ENCODE measurements at regions not wholly inside any gene's neighbourhood (a gene's known extent, or its start where the extent isn't known, plus 50 kb on each side); places are given as distances from the start of the nearest gene placed in this dataset.

DNA sequence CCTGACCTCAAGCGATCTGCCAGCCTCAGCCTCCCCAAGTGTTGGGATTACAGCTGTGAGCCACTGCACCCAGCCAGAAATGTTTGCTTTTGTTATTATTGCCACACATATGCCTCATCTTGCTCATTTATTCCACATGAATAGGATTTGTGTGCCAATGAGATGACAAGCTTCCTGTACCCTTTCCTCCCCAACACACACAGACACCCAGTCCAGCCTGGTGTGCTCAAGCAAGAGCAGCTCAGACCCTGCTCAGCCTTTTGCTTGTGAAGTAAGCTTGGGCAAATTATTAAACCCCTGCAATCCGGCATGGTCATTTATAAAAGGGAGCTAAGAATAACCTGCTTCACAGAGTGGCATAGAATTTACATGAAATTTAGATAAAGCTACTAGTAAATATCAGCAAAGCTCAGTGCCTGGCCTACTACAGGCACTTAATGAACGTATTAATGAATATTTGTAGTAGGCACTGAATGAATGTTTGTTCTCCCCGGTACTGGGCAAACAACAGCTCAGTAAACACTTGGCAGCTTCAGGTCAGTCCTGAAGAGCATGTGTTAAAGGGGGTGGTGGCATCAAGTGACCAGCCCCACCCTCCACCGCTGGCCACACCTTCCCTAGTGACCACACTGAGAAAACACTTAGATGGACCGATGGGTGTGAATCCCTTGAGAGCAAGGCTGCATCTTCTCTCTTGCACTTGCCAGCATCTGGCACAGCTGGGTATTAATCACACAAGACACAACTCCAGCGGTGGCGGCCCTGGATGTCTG is 280.2 kb downstream of the SRBD1 start:
- TF ChIP-seq, protein P1, sequence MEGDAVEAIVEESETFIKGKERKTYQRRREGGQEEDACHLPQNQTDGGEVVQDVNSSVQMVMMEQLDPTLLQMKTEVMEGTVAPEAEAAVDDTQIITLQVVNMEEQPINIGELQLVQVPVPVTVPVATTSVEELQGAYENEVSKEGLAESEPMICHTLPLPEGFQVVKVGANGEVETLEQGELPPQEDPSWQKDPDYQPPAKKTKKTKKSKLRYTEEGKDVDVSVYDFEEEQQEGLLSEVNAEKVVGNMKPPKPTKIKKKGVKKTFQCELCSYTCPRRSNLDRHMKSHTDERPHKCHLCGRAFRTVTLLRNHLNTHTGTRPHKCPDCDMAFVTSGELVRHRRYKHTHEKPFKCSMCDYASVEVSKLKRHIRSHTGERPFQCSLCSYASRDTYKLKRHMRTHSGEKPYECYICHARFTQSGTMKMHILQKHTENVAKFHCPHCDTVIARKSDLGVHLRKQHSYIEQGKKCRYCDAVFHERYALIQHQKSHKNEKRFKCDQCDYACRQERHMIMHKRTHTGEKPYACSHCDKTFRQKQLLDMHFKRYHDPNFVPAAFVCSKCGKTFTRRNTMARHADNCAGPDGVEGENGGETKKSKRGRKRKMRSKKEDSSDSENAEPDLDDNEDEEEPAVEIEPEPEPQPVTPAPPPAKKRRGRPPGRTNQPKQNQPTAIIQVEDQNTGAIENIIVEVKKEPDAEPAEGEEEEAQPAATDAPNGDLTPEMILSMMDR (IDR thresholded peaks at IDR 0.05; ENCODE audit: partially characterized antibody, unreplicated experiment) = no peak
- H3K9me3 Mint-ChIP-seq (ENCODE audit: unreplicated experiment) = peaks cover 3% of the 10 kb centered on the region
- no peak for DNase-seq
- H3K36me3 Mint-ChIP-seq (ENCODE audit: unreplicated experiment) = peaks cover 5% of the 10 kb centered on the region
- H3K4me1 Mint-ChIP-seq (ENCODE audit: low read depth, unreplicated experiment) = peaks cover 14% of the 10 kb centered on the region
- H3K27me3 Mint-ChIP-seq (ENCODE audit: unreplicated experiment) = peaks cover 7% of the 10 kb centered on the region
- H3K4me3 Mint-ChIP-seq (ENCODE audit: unreplicated experiment) = no peak overlapping the region
- no peak overlapping the region for H3K27ac Mint-ChIP-seq (ENCODE audit: unreplicated experiment)

DNA sequence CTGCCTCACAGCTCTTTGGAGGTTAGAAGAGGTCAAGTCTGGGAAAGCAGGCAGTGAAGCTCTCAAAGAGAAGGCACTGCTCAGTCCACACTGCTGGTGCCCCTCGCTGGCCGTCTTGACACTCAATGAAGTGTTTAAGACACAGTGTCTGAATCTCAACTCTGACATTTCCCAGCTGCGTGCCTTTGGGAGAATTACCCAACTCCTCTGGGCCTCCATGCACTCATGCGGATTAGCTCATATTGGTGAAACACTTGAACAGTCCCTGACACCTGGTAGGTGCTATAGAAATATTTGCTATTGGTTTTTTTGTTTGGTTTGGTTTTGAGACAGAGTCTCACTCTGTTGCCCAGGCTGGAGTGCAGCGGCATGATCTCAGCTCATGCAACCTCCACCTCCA is 281.0 kb downstream of the SRBD1 start:
- Mint-ChIP-seq H3K36me3 (ENCODE audit: unreplicated experiment) (peaks cover 5% of the 10 kb centered on the region), H3K9me3 (ENCODE audit: unreplicated experiment) (peaks cover 3% of the 10 kb centered on the region), H3K27ac (ENCODE audit: unreplicated experiment) (no peak overlapping the region), H3K4me1 (ENCODE audit: low read depth, unreplicated experiment) (peaks cover 14% of the 10 kb centered on the region), H3K4me3 (ENCODE audit: unreplicated experiment) (no peak overlapping the region), H3K27me3 (ENCODE audit: unreplicated experiment) (peaks cover 7% of the 10 kb centered on the region)
- no peak for DNase-seq
- TF ChIP-seq, protein P1 (IDR thresholded peaks at IDR 0.05; ENCODE audit: partially characterized antibody, unreplicated experiment) = no peak

- Mint-ChIP-seq H3K27ac (ENCODE audit: unreplicated experiment) (no peak overlapping the region), H3K4me1 (ENCODE audit: low read depth, unreplicated experiment) (peaks cover 14% of the 10 kb centered on the region), H3K27me3 (ENCODE audit: unreplicated experiment) (peaks cover 7% of the 10 kb centered on the region), H3K4me3 (ENCODE audit: unreplicated experiment) (no peak overlapping the region), H3K36me3 (ENCODE audit: unreplicated experiment) (peaks cover 5% of the 10 kb centered on the region), H3K9me3 (ENCODE audit: unreplicated experiment) (peaks cover 3% of the 10 kb centered on the region)
- TF ChIP-seq, protein P1 (IDR thresholded peaks at IDR 0.05; ENCODE audit: partially characterized antibody, unreplicated experiment) = no peak
- no peak for DNase-seq
Measured at GRCh38 chr2:45329045-45329677, 281.9 kb downstream of the SRBD1 start.

DNA sequence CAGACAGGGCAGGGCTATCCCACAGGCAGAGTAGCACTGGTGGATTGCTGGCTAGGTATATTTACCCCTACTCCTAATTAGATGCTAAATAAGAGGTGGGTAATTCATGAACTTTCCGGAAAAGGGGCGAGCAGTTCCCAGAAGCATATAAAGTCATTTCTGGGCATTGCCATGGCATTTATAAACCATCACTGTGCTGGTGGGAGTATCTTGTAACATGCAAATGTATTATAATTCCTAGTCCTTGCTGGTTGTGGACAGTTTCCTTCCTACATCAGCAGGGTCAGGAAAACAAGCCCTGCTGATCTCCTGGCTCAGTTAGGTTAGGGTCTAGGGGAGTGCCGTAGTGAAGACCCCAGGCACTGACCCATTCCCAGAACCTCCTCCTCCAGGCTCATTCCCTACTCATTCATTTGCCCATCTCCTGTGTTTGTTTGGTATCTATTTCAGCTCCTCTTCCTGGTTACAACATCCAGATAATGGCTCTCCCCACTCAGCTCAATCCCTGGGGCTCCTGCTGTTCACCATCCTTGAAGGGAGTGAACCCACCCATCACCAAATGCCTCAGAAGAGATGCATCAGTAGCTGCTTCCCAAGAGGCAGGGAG is 282.7 kb downstream of the SRBD1 start:
- peaks cover 11% of the 10 kb centered on the region for H3K4me1 Mint-ChIP-seq (ENCODE audit: low read depth, unreplicated experiment)
- no peak overlapping the region for H3K4me3 Mint-ChIP-seq (ENCODE audit: unreplicated experiment)
- H3K27ac Mint-ChIP-seq (ENCODE audit: unreplicated experiment) = no peak overlapping the region
- H3K9me3 Mint-ChIP-seq (ENCODE audit: unreplicated experiment) = peaks cover 2% of the 10 kb centered on the region
- no peak for DNase-seq
- peaks cover 7% of the 10 kb centered on the region for H3K27me3 Mint-ChIP-seq (ENCODE audit: unreplicated experiment)
- TF ChIP-seq, protein P1 (IDR thresholded peaks at IDR 0.05; ENCODE audit: partially characterized antibody, unreplicated experiment) = no peak
- peaks cover 10% of the 10 kb centered on the region for H3K36me3 Mint-ChIP-seq (ENCODE audit: unreplicated experiment)

- Mint-ChIP-seq H3K4me3 (ENCODE audit: unreplicated experiment) (no peak overlapping the region), H3K36me3 (ENCODE audit: unreplicated experiment) (peaks cover 15% of the 10 kb centered on the region), H3K27me3 (ENCODE audit: unreplicated experiment) (no peaks in the 10 kb centered on the region), H3K4me1 (ENCODE audit: low read depth, unreplicated experiment) (no peaks in the 10 kb centered on the region), H3K9me3 (ENCODE audit: unreplicated experiment) (peaks cover 5% of the 10 kb centered on the region), H3K27ac (ENCODE audit: unreplicated experiment) (no peak overlapping the region)
- DNase-seq = no peak
- TF ChIP-seq, protein P1 (IDR thresholded peaks at IDR 0.05; ENCODE audit: partially characterized antibody, unreplicated experiment) = no peak
Measured at GRCh38 chr2:45323344-45323743, 287.7 kb downstream of the SRBD1 start.
